Adipocyte (in vitro differentiated cells): ENCODE measurements at regions not wholly inside any gene's neighbourhood (a gene's known extent, or its start where the extent isn't known, plus 50 kb on each side); places are given as distances from the start of the nearest gene placed in this dataset.

Source experiments
- DNase-seq: peaks from one replicate; pipeline ENCODE4 v3.0.0-alpha.2; 2015; ENCODE audit warnings: low read depth
- H3K27me3 ChIP-seq: replicated peaks from 2 replicates; pipeline ENCODE4 v1.7.0; 2013; ENCODE audit warnings: mild to moderate bottlenecking, low read length, moderate library complexity; ENCODE audit not compliant: control insufficient read depth, insufficient read depth
- H3K36me3 ChIP-seq: 2 replicates; pipeline ENCODE4 v1.7.0; 2013; ENCODE audit warnings: low read length, mild to moderate bottlenecking, moderate library complexity; ENCODE audit not compliant: control insufficient read depth, insufficient read depth, severe bottlenecking
- H3K4me1 ChIP-seq: 2 replicates; pipeline ENCODE4 v1.7.0; 2013; ENCODE audit warnings: mild to moderate bottlenecking, low read length, moderate library complexity; ENCODE audit not compliant: control insufficient read depth, insufficient read depth
- H3K4me3 ChIP-seq: 2 replicates; pipeline ENCODE4 v1.7.0; 2013; ENCODE audit warnings: mild to moderate bottlenecking, low read length, moderate library complexity
- H3K9ac ChIP-seq: 2 replicates; pipeline ENCODE4 v1.7.0; 2013; ENCODE audit warnings: mild to moderate bottlenecking, low read length, moderate library complexity
- H3K9me3 ChIP-seq: 2 replicates; pipeline ENCODE4 v1.7.0; 2013; ENCODE audit warnings: mild to moderate bottlenecking, low read length, moderate library complexity; ENCODE audit not compliant: control insufficient read depth

- H3K9ac ChIP-seq, result no peak overlapping the region
- no peak overlapping the region for H3K4me3 ChIP-seq
- H3K36me3 ChIP-seq, result no peaks in the 10 kb centered on the region
- no peaks in the 10 kb centered on the region for H3K9me3 ChIP-seq
- no peaks in the 10 kb centered on the region for H3K27me3 ChIP-seq
- DNase-seq, result peak; percentile 2
- no peaks in the 10 kb centered on the region for H3K4me1 ChIP-seq
Measured at GRCh38 chr2:117536139-117536538, 278.4 kb upstream of the DDX18 start.

DNA sequence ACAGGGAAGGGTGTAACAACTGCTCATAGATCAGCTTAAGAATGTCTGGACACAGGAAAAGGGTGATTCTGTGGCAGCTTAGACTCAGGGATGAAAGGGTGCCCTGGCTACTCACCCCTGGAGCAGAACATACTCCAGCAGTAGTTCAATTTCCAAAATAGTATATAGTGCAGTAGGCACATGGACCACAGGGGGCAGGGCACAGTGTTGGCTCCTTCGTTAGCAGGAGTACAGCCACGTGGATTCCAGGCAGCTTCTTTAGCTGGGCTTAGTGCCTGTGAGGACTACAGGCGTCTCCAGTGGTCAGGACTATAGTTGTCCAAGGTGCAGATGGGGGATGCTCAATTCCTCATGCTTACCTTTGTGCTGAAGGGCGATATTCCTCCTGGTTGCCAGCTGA is 277.5 kb upstream of the DDX18 start:
- no peaks in the 10 kb centered on the region for H3K9me3 ChIP-seq
- H3K36me3 ChIP-seq, result no peaks in the 10 kb centered on the region
- H3K4me1 ChIP-seq, result no peaks in the 10 kb centered on the region
- no peak overlapping the region for H3K4me3 ChIP-seq
- DNase-seq, result no peak
- no peaks in the 10 kb centered on the region for H3K27me3 ChIP-seq
- H3K9ac ChIP-seq, result no peak overlapping the region

DNA sequence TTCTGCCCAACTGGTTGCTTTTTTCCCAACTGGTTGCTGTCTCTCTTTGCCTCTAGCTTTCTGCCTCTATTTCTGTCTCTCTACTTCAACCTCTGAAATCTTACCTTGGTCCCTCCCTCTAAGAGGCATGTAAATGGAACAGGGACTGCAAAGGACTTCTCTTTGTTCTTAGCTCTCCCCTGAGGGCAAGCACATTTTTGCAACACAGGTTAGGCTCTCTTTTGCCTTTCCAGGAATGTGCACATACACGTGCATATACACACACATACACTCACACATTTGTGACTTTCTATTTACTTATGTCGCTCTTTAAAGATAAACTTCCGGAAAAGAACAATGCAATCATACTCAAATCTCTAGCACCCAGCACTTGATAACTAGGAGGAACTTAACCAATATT is 262.6 kb upstream of the DDX18 start:
- Histone ChIP-seq H3K36me3 (no peaks in the 10 kb centered on the region), H3K4me1 (no peaks in the 10 kb centered on the region), H3K9ac (no peak overlapping the region), H3K27me3 (no peaks in the 10 kb centered on the region), H3K4me3 (no peak overlapping the region), H3K9me3 (no peaks in the 10 kb centered on the region)
- DNase-seq, result no peak

DNA sequence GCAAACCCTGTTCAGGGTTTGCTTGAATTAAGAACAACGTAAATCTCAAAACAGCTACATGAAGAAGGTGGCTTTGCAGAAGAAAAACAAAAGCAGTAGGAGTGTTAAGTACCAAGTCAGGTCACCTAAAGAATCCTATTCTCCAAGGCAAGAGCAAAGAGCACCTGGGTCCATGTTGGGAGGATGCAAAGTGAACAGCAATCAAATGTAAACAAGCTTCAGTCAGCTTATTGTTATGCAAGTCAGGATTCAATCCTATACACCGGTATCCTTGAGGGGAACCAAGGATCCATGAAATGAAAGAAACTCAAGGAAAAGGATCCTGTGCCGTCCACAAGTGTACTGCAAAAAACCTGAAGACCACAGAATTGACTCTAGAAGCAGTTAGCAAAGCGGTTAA is 261.0 kb upstream of the DDX18 start:
- Histone ChIP-seq H3K9me3 (no peaks in the 10 kb centered on the region), H3K4me3 (no peak overlapping the region), H3K9ac (no peak overlapping the region), H3K27me3 (no peaks in the 10 kb centered on the region), H3K4me1 (no peaks in the 10 kb centered on the region), H3K36me3 (no peaks in the 10 kb centered on the region)
- no peak for DNase-seq

DNA sequence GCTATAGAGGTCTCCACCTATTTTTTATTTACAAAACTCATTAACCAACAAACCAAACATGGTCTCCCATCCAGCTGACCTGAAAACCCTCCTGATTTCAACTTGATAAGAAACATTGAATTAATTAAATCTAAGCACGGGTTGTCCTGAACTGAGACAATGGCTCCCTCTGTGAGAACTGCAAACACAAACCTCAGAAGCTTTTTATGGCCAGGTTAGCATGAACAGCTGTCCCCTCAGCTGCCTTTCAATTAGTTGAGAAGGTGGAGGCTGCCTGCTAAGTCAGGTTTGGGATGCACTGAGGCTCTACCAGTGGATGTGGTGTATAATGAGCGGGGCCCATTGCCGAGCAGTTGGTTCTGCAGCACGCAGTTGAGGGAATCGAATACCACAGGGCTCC is 258.5 kb upstream of the DDX18 start:
- H3K36me3 ChIP-seq, result no peaks in the 10 kb centered on the region
- H3K4me1 ChIP-seq, result no peaks in the 10 kb centered on the region
- no peaks in the 10 kb centered on the region for H3K27me3 ChIP-seq
- DNase-seq, result no peak
- no peak overlapping the region for H3K9ac ChIP-seq
- no peak overlapping the region for H3K4me3 ChIP-seq
- H3K9me3 ChIP-seq, result no peaks in the 10 kb centered on the region

DNA sequence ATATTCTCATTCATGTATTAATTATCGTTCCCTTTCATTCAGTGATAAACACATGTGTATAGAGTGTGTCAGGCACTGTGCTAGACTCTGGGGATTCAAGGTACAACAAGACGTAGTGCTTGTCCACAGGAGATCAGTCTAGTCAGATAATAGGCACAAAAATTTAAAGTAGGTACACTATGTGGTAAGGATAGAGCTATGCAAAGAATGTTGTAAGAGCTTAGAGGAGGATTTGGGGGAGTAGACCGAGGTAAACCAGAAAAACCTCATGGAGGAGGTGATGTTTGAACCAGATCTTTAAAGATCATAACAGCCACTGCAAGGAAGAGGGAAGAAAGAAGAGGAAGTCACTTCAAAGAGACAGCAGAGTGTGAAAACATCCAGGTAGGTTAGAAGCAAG is 256.9 kb upstream of the DDX18 start:
- no peaks in the 10 kb centered on the region for H3K9me3 ChIP-seq
- no peak for DNase-seq
- H3K27me3 ChIP-seq, result no peaks in the 10 kb centered on the region
- H3K36me3 ChIP-seq, result no peaks in the 10 kb centered on the region
- H3K4me1 ChIP-seq, result no peaks in the 10 kb centered on the region
- no peak overlapping the region for H3K4me3 ChIP-seq
- H3K9ac ChIP-seq, result no peak overlapping the region

- Histone ChIP-seq H3K9me3 (no peaks in the 10 kb centered on the region), H3K4me1 (no peaks in the 10 kb centered on the region), H3K27me3 (no peaks in the 10 kb centered on the region), H3K4me3 (no peak overlapping the region), H3K9ac (no peak overlapping the region), H3K36me3 (no peaks in the 10 kb centered on the region)
- DNase-seq, result no peak
Measured at GRCh38 chr2:117562654-117563053, 251.8 kb upstream of the DDX18 start.

DNA sequence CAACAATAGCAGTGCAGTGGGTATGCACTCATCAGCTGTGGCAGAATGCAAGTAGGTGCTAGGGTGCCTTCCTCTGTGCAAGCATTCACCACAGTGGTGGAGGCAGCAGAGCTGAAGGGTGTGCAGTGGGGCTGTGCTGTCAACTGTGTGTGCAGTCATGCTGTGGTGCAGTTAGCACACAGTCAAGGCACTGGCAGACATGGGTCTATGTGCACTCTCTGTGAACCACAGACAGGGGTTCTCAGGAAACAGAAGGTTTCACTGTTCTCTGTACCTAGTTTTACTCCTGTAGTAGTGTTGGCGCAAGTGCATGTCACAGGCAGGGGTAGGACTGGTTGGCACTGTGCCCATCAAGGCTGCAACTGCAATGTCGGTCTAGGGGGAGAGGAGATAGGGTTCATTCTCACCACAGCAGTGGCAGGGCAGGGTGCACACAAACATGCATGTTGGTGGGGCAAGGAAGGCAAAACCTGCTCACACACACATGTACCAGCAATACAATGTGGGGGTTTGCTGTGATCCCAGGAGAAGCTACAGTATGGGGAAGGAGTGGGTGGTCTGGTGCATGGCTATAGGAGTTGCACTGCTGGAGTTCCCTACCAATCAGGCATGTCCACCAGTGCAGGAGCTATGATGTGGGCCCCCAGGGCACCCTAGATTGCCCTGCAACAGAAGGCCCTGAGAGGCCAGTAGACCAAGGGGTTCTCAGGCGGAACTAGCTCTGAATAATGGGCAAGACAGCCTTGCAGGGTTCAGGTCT is 242.7 kb upstream of the DDX18 start:
- no peak overlapping the region for H3K9ac ChIP-seq
- H3K4me1 ChIP-seq, result no peaks in the 10 kb centered on the region
- H3K36me3 ChIP-seq, result no peaks in the 10 kb centered on the region
- H3K4me3 ChIP-seq, result no peak overlapping the region
- no peaks in the 10 kb centered on the region for H3K27me3 ChIP-seq
- DNase-seq, result no peak
- peaks cover 3% of the 10 kb centered on the region for H3K9me3 ChIP-seq

- Histone ChIP-seq H3K36me3 (no peaks in the 10 kb centered on the region), H3K27me3 (no peaks in the 10 kb centered on the region), H3K9ac (no peak overlapping the region), H3K4me1 (no peaks in the 10 kb centered on the region), H3K9me3 (no peaks in the 10 kb centered on the region), H3K4me3 (no peak overlapping the region)
- DNase-seq, result no peak
Measured at GRCh38 chr2:117587310-117587709, 227.2 kb upstream of the DDX18 start.

DNA sequence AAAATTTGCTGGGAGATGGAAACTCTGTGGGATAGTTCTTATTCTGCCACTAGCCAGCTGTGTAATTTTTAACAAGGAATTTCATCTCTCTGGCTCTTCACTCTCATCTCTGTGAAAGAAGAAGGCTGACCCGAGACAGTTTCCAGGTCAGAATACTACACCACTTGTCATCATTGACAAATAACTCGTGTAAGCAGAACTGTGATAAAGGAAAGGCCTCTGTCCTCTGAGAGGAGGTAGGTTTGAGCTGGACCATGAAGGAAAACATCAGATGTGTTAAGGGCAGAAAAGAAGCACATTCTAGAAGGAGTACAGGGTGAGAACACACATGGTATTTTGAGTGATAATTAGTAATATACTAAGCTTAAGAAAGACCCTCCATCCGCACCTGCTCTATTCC is 211.4 kb upstream of the DDX18 start:
- no peak overlapping the region for H3K9ac ChIP-seq
- H3K36me3 ChIP-seq, result no peaks in the 10 kb centered on the region
- no peak for DNase-seq
- H3K27me3 ChIP-seq, result no peaks in the 10 kb centered on the region
- H3K9me3 ChIP-seq, result no peaks in the 10 kb centered on the region
- no peaks in the 10 kb centered on the region for H3K4me1 ChIP-seq
- no peak overlapping the region for H3K4me3 ChIP-seq

- no peaks in the 10 kb centered on the region for H3K4me1 ChIP-seq
- no peak overlapping the region for H3K9ac ChIP-seq
- H3K4me3 ChIP-seq, result no peak overlapping the region
- no peaks in the 10 kb centered on the region for H3K27me3 ChIP-seq
- no peaks in the 10 kb centered on the region for H3K36me3 ChIP-seq
- no peak for DNase-seq
- no peaks in the 10 kb centered on the region for H3K9me3 ChIP-seq
Measured at GRCh38 chr2:117603567-117603966, 210.9 kb upstream of the DDX18 start.

GRCh38 chr2:117607202-117607601 is 207.3 kb upstream of the DDX18 start:
- Histone ChIP-seq H3K9me3 (no peaks in the 10 kb centered on the region), H3K36me3 (no peaks in the 10 kb centered on the region), H3K4me3 (no peak overlapping the region), H3K9ac (no peak overlapping the region), H3K27me3 (no peaks in the 10 kb centered on the region), H3K4me1 (no peaks in the 10 kb centered on the region)
- DNase-seq, result no peak
